ENCODE measurements at regions not wholly inside any gene's neighbourhood (a gene's known extent, or its start where the extent isn't known, plus 50 kb on each side); places are given as distances from the start of the nearest gene placed in this dataset.

GRCh38 chr10:125472010-125472607 lies 210.9 kb downstream of the TEX36 start:
- TF ChIP-seq POLR2A (IDR thresholded peaks at IDR 0.05), result no peak
- no peak for TF ChIP-seq CTCF (IDR thresholded peaks at IDR 0.05)
